ENCODE measurements at regions not wholly inside any gene's neighbourhood (a gene's known extent, or its start where the extent isn't known, plus 50 kb on each side); places are given as distances from the start of the nearest gene placed in this dataset.

DNA sequence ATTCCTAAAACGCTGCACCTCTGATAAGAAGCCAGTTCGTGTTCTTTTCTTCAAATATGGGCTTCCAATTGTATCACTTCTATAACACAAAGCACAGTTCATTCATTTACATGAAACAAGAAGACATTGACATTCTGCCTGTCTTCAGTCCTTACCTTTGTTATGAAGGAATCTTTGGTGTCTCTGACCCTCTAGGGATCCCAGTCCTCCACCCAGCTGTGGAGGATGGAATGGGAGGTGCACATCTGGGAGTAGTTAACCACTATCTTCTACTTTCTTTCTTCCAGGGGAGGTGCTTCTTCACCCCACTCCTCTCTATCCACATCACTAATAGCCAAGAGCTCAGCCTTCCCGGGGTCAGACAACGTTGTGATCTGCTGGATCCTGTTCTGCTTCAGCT, 233.4 kb downstream of the CDC5L start:
- Mint-ChIP-seq H3K36me3 (ENCODE audit: insufficient read depth, unreplicated experiment) (no peaks in the 10 kb centered on the region), H3K9me3 (ENCODE audit: unreplicated experiment) (no peaks in the 10 kb centered on the region), H3K27me3 (ENCODE audit: insufficient read depth, unreplicated experiment) (peaks cover 13% of the 10 kb centered on the region), H3K4me1 (ENCODE audit: low read depth, unreplicated experiment) (no peaks in the 10 kb centered on the region), H3K27ac (ENCODE audit: unreplicated experiment) (no peak overlapping the region), H3K4me3 (ENCODE audit: unreplicated experiment) (no peak overlapping the region)
- TF ChIP-seq, protein P1, sequence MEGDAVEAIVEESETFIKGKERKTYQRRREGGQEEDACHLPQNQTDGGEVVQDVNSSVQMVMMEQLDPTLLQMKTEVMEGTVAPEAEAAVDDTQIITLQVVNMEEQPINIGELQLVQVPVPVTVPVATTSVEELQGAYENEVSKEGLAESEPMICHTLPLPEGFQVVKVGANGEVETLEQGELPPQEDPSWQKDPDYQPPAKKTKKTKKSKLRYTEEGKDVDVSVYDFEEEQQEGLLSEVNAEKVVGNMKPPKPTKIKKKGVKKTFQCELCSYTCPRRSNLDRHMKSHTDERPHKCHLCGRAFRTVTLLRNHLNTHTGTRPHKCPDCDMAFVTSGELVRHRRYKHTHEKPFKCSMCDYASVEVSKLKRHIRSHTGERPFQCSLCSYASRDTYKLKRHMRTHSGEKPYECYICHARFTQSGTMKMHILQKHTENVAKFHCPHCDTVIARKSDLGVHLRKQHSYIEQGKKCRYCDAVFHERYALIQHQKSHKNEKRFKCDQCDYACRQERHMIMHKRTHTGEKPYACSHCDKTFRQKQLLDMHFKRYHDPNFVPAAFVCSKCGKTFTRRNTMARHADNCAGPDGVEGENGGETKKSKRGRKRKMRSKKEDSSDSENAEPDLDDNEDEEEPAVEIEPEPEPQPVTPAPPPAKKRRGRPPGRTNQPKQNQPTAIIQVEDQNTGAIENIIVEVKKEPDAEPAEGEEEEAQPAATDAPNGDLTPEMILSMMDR (IDR thresholded peaks at IDR 0.05; ENCODE audit: insufficient read depth in 1 of 2, low read depth in 1 of 2, low read length in 1 of 2, severe bottlenecking in 1 of 2, unreplicated experiment in 1 of 2): no peak
- H3K4me3 ChIP-seq (ENCODE audit: low read depth, low read length): no peak overlapping the region
- ChIA-PET POLR2A (no interaction called here), CTCF (no interaction called here)
- H3K9me3 ChIP-seq: no peaks in the 10 kb centered on the region
- H3K36me3 ChIP-seq (ENCODE audit: control insufficient read depth, insufficient read depth, low read length): no peaks in the 10 kb centered on the region
- no peaks in the 10 kb centered on the region for H3K4me1 ChIP-seq
- H3K27me3 ChIP-seq (replicated peaks; ENCODE audit: control insufficient read depth, insufficient read depth, low read length): no peaks in the 10 kb centered on the region
- no TSS peak for BruUV-seq (replicated peaks)
- intact Hi-C loops (cut with micrococcal nuclease; ENCODE audit: unreplicated experiment): no loop called here
- no peak for DNase-seq

- intact Hi-C loops (cut with micrococcal nuclease; ENCODE audit: unreplicated experiment): no loop called here
- no peaks in the 10 kb centered on the region for H3K27me3 ChIP-seq (replicated peaks; ENCODE audit: control insufficient read depth, insufficient read depth, low read length)
- no peaks in the 10 kb centered on the region for H3K4me1 ChIP-seq
- BruUV-seq (replicated peaks): no TSS peak
- H3K36me3 ChIP-seq (ENCODE audit: control insufficient read depth, insufficient read depth, low read length): no peaks in the 10 kb centered on the region
- Mint-ChIP-seq H3K27ac (ENCODE audit: unreplicated experiment) (no peak overlapping the region), H3K36me3 (ENCODE audit: insufficient read depth, unreplicated experiment) (no peaks in the 10 kb centered on the region), H3K4me3 (ENCODE audit: unreplicated experiment) (no peak overlapping the region), H3K4me1 (ENCODE audit: low read depth, unreplicated experiment) (peaks cover 2% of the 10 kb centered on the region), H3K27me3 (ENCODE audit: insufficient read depth, unreplicated experiment) (peaks cover 13% of the 10 kb centered on the region), H3K9me3 (ENCODE audit: unreplicated experiment) (no peaks in the 10 kb centered on the region)
- CTCF ChIA-PET: no interaction called here
- no peak for DNase-seq
- H3K4me3 ChIP-seq (ENCODE audit: low read depth, low read length): no peak overlapping the region
- POLR2A ChIA-PET: no interaction called here
- TF ChIP-seq, protein P1 (IDR thresholded peaks at IDR 0.05; ENCODE audit: insufficient read depth in 1 of 2, low read depth in 1 of 2, low read length in 1 of 2, severe bottlenecking in 1 of 2, unreplicated experiment in 1 of 2): no peak
- H3K9me3 ChIP-seq: no peaks in the 10 kb centered on the region
Observed at GRCh38 chr6:44621846-44622245, 234.3 kb downstream of the CDC5L start.

DNA sequence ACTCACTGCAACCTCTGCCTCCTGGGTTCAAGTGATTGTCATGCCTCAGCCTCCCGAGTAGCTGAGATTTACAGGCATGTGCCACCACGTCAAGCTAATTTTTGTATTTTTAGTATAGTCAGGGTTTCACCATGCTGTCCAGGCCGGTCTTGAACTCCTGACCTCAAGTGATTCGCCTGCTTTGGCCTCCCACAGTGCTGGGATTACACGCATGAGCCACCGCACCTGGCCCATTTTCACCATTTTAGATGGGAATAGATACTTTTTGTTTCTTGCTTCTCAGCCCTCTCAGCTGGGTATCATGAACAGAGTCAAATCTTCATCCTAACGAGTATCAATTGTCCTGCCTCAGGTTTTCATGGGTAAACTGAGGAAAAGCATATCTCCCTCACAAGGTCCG, 235.0 kb downstream of the CDC5L start:
- Histone ChIP-seq H3K4me1 (no peaks in the 10 kb centered on the region), H3K36me3 (ENCODE audit: control insufficient read depth, insufficient read depth, low read length) (no peaks in the 10 kb centered on the region), H3K9me3 (no peaks in the 10 kb centered on the region), H3K4me3 (ENCODE audit: low read depth, low read length) (no peak overlapping the region), H3K27me3 (replicated peaks; ENCODE audit: control insufficient read depth, insufficient read depth, low read length) (no peaks in the 10 kb centered on the region)
- Mint-ChIP-seq H3K36me3 (ENCODE audit: insufficient read depth, unreplicated experiment) (no peaks in the 10 kb centered on the region), H3K4me1 (ENCODE audit: low read depth, unreplicated experiment) (peaks cover 9% of the 10 kb centered on the region), H3K4me3 (ENCODE audit: unreplicated experiment) (no peak overlapping the region), H3K27me3 (ENCODE audit: insufficient read depth, unreplicated experiment) (peaks cover 13% of the 10 kb centered on the region), H3K27ac (ENCODE audit: unreplicated experiment) (no peak overlapping the region), H3K9me3 (ENCODE audit: unreplicated experiment) (no peaks in the 10 kb centered on the region)
- intact Hi-C loops (cut with micrococcal nuclease; ENCODE audit: unreplicated experiment): no loop called here
- DNase-seq: no peak
- ChIA-PET CTCF (no interaction called here), POLR2A (no interaction called here)
- TF ChIP-seq, protein P1 (IDR thresholded peaks at IDR 0.05; ENCODE audit: insufficient read depth in 1 of 2, low read depth in 1 of 2, low read length in 1 of 2, severe bottlenecking in 1 of 2, unreplicated experiment in 1 of 2): no peak
- BruUV-seq (replicated peaks): no TSS peak
